ENCODE measurements at regions not wholly inside any gene's neighbourhood (a gene's known extent, or its start where the extent isn't known, plus 50 kb on each side); places are given as distances from the start of the nearest gene placed in this dataset.
"Not testable (repeated sequence)": the region's sequence is repeated elsewhere in the genome, so short reads cannot be mapped to it uniquely, and the experiment has no call there.

DNA sequence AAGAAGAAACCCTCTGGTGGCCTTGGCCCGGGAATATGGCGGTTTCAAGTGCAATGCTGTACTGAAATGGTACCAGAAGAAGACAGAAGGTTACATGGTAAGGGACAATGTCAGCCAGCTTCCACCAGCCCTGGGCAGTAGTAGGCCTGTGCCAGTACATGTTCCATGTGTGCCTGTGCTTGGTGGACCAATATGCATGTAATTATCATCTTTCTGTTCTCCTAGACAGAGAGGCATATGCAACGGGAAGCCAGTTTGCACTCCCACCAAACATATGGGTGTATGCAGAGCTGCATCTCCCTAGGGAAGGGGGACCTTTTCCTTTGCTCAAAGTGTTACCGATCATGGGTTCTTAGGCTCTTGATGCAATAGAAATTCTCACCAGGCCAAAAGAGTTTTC, 80.9 kb upstream of the ADORA2B start:
- DNase-seq = not testable (repeated sequence)

DNA sequence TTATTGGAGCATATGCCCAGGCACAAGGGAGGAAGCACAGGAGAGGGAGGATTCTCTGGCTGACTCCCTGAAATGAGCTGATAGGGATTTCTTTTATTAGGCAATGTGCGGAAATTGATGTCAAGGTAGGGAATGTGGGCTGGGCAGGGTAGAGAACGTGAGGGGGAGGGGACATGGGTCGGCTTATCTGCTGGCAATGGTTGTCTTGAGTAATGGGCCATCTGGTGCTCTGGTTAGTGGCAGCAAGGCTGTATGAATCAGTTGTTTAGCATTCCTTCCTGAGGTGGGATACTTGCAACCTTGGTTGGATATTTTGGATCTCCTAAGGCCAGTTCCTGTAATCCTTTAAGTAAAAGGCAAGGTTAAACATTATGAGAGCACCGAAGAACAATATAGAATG, 80.5 kb upstream of the ADORA2B start:
- not testable (repeated sequence) for DNase-seq

GRCh38 chr17:15866015-15866414, 78.9 kb upstream of the ADORA2B start:
- not testable (repeated sequence) for DNase-seq

DNA sequence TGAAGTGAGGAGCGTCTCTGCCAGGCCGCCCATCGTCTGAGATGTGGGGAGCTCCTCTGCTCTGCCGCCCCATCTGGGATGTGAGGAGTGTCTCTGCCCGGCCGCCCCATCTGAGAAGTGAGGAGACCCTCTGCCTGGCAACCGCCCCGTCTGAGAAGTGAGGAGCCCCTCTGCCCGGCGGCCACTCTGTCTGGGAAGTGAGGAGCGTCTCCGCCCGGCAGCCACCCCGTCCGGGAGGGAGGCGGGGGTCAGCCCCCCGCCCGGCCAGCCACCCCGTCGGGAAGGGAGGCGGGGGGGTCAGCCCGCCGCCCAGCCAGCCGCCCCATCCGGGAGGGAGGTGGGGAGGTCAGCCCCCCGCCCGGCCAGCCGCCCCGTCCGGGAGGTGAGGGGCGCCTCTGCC, 77.6 kb upstream of the ADORA2B start:
- not testable (repeated sequence) for DNase-seq

DNA sequence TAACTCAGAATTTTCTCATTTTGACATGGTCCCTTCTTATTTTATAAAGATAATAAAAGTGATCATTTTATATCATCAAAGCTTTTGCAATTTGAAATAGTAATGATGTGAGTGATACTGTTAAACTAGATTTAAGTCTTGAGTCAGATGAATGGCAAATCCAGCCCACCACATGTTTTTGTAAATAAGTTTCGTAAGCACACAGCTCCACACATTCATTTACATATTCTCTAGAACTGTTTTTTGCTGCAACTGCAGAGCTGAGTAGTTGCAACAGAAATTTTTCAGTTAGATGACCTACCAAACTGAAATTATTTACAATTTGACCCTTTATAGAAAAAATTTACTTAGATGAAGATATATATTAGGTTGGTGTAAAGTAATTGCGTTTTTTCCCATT, 75.1 kb upstream of the ADORA2B start:
- DNase-seq = not testable (repeated sequence)

DNA sequence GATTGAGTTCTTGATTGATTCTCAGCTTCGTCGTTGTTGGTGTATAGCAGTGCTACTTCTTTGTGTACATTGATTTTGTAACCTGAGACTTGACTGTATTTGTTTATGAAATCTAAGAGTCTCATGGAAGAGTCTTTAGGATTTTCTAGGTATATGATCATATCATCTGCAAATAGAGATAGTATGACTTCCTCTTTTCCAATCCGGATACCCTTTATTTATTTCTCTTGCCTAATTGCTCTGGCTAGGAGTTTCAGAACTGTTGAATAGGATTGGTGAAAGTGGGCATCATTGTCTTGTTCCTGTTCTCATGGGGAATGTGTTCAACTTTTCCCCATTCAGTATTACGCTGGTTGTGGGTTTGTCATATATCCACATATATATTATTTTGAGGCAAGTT, 72.3 kb upstream of the ADORA2B start:
- DNase-seq = not testable (repeated sequence)

- not testable (repeated sequence) for DNase-seq
Measured at GRCh38 chr17:15877882-15878500, 66.9 kb upstream of the ADORA2B start.

DNA sequence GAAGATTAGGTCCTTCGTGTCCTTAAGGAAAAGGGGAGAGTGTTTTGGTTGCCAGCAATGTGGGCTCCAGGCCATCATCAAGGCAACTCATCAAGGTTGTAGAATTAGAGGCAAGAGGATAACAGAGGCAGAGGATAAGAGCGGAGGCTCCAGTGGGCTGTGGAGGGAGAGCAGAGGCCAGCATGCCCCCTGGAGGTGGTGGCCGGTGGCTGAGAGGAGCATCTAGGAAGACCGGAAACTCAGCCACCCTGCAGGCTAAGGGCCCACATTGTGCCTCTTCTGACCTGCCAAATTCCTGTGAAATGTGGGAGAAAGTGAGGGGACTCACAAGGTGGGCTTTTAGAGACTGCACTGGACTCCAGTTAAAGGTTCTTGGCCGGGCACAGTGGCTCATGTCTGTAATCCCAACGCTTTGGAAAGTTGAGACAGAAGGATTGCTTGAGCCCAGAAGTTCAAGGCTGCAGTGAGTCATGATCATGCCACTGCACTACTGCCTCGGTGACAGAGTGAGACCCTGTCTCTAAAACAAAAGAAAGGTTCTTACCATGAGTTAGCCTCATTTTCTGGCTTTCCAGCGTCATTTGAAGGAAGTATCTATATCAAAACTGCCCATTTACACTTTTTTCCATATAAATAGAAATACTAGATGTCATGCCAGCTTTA, 62.7 kb upstream of the ADORA2B start:
- DNase-seq = no peak

DNA sequence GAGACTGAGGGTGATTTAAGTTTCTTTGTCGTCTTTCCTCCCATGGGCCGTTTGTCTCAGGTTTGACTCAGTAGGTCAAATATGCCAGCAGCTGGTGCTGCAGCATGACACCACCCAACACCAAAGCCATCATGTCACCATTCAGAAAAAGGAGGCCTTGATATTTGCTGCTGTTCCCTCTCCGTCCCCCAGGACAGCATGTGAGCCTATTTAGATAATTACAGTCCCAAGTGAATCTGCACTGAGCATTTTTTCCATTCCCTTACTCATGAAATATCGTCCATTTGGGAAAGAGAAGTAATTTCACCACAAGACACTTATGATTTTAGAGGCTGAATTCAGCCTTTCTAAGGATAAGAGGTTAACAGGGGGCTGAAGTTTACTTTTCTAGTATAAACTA, 62.2 kb upstream of the ADORA2B start:
- DNase-seq = no peak

DNA sequence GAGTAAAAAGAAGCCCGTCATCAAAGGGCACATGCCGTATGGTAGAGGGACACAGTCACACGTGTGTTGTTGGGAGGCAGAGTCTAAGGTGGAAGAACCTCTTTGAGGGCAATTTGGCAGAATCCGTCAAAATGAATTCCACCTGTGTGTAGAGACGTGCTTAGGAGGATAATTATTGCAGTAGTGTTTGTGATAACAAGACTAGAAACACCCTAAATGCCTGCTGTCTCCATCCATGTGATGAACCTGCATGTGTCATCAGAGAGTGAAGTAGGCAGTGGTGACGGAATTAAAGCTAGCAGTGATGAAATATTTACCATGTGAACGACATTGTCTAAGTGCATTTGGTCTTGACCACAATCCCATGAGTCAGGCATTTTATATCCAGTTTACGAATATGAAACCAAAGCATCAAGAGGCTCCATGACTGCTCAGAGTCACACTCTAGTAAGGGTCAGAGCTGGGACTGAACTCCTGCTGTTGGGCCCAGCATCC, 61.3 kb upstream of the ADORA2B start:
- no peak for DNase-seq

DNA sequence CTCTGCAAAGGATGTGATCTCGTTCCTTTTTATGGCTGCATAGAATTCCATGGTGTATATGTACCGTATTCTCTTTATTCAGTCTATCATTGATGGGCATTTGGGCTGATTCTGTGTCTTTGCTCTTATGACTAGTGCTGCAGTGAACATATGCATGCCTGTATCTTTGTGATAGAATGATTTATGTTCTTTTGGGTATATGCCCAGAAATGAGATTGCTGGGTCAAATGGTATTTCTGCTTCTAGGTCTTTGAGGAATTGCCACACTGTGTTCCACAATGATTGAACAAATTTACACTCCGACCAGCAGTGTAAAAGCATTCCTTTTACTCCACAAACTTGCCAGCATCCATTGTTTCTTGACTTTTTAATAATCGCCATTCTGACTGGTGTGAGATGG, 60.2 kb upstream of the ADORA2B start:
- DNase-seq = no peak

GRCh38 chr17:15885770-15886169, 59.2 kb upstream of the ADORA2B start:
- no peak for DNase-seq

DNA sequence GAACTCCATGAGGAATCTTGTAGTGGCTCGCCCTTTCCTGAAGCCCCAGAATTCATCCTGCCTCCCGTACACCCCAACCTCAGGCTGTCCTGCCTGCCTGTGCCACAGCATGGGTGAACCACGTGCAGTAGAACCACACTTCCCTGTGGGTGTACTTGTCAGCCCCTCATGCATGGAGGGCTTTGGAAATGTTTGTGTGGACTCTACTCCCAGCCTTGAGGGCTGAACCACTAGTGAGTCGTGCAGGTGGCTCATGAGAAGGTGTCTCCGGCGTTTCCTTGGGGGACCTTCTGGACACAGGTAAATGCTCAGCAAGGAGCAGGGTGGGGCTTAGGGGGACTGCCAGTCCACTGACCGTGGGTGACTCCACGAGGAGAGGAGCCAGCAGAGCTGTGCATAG, 58.7 kb upstream of the ADORA2B start:
- no peak for DNase-seq

DNA sequence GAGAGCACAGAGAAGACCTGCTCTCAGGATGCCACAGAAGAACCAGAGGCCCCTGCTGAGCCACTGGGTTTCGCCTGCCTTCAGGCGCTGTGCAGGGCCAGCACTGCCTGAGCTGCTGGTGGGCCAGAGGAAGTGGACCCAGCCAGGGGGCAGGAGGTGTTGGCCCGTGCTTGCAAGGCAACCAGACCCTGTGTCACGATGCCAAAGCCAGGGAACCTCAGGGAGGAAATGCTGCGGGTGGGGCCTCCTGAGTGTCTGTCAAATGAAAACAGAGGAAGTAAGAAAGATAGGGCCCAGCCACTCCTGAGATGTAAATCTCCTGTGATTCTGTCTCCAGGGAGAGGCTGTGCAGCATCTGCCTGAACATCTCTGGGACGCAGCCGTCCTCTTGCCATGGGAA, 58.1 kb upstream of the ADORA2B start:
- DNase-seq = no peak

DNA sequence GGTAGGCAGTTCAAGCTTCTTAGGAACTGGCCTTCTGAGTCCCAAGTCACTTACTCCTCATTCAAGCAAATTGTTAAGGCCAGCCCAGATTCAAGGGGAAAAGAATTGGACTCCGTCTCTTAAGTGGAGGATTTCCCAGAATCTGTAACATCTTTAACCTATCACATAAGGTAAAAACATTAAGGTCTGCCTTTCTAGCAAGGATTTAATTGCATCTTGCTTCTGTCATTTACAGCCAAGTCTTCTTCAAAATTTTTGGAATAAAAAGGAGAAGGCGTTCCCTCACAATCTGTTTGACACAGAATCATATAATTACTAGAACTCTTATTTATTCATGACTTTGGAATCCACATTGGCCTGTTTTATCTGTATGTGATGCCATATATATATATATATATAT, 56.5 kb upstream of the ADORA2B start:
- DNase-seq = no peak

DNA sequence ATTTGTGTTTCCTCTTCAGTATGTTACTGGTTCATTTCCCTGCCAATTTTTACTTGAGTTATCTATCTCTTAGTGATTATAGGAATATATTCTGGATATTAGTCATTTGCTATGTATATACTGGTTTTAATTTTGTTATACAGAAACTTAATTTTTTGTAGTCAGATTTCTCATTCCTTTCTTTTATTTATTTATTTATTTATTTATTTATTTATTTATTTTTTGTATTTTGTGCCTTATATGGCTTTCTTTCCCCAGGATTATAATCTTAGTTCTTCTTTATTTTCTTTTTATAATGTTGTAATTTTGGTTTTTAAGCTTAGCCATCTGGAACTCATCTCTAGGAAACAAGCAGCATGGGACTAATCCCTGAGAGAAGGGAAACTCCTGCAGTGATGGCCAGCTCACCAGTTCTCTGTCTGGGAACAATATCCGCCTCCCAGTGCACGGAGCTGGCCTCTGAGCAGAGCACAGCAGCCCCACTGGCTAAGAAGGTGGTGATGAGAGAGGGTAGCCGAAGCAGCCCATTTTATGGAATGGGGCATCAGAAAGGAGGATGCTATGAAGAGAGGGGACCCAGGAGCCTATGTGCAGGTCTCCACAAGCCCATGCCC, 54.5 kb upstream of the ADORA2B start:
- no peak for DNase-seq

GRCh38 chr17:15891318-15891717, 53.6 kb upstream of the ADORA2B start:
- no peak for DNase-seq

DNA sequence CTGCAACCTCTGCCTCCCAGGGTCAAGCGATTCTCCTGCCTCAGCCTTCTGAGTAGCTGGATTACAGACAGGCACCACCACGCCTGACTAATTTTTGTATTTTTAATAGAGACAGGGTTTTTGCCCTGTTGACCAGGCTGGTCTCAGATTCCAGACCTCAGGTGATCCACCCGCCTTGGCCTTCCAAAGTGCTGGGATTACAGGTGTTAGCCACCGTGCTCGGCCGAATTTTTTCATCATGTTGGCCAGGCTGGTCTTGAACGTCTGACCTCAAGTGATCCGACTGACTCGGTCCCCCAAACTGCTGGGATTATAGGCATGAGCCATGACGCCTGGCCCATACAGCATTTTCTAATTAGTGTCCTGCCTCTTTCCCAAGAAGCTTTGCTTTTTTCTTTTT, 52.7 kb upstream of the ADORA2B start:
- no peak for DNase-seq

GRCh38 chr17:15892731-15893657, 51.9 kb upstream of the ADORA2B start:
- no peak for DNase-seq

- no peak for DNase-seq
Measured at GRCh38 chr17:15893658-15894024, 51.3 kb upstream of the ADORA2B start.

DNA sequence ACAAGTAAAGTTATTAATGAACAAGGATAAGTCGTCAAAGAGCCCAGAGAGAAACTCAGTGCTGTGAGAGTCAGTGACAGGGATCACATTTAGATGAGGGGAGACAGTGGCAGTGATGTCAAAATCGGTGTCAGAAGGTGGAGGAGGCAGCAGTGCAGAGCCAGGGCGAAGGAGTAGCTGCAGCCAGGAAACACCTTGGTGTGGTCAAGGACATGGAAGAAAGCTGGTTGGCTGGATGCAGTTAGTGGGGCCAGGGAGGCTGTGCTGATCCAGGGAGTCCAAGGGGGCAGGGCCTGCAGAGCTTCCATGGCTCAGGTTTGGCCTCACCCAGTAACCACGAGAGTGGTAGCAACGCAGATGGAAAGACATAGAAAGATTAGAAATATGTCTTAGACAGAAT, 50.7 kb upstream of the ADORA2B start:
- DNase-seq = no peak

GRCh38 chr17:15894913-15895658, 49.8 kb upstream of the ADORA2B start:
- DNase-seq = no peak

All from activated CD4-positive, alpha-beta T cell treated with anti-CD3 and anti-CD28 coated beads for 1 hour (primary cell).